Lung (tissue), 11 donors: ENCODE measurements at regions not wholly inside any gene's neighbourhood (a gene's known extent, or its start where the extent isn't known, plus 50 kb on each side); places are given as distances from the start of the nearest gene placed in this dataset.

Experiments
- ATAC-seq: fragments of 200-7000 bp; cut with Tn5 transposase; one replicate; pipeline ENCODE4 v1.9.1; 2020; ENCODE audit warnings: moderate number of reproducible peaks; ENCODE audit not compliant: insufficient read depth, low FRiP score
- DNase-seq, 3 donors: peaks; one replicate each; pipeline ENCODE4 v3.0.0-alpha.2; 2013 to 2017
- H3K27ac ChIP-seq, 2 donors: one replicate each; pipeline ENCODE4 v1.5.1; 2013; ENCODE audit warnings: mild to moderate bottlenecking in 2 of 2, moderate library complexity in 2 of 2, control low read depth in 1 of 2, inconsistent platforms in 1 of 2, low read depth in 1 of 2, low read length in 1 of 2
- H3K27me3 ChIP-seq, 3 donors: one replicate each; pipeline ENCODE4 v1.5.1; 2013; ENCODE audit warnings: low read length in 2 of 3; ENCODE audit not compliant: control insufficient read depth in 3 of 3, insufficient read depth in 3 of 3
- H3K36me3 ChIP-seq, 4 donors: one replicate each; pipeline ENCODE4 v1.5.1; 2013; ENCODE audit warnings: low read length in 4 of 4, mild to moderate bottlenecking in 1 of 4, moderate library complexity in 1 of 4; ENCODE audit not compliant: control insufficient read depth in 4 of 4, insufficient read depth in 4 of 4
- H3K4me1 ChIP-seq, 5 donors: one replicate each; pipeline ENCODE4 v1.5.1; 2013; ENCODE audit warnings: low read length in 5 of 5, mild to moderate bottlenecking in 2 of 5, moderate library complexity in 1 of 5; ENCODE audit not compliant: control insufficient read depth in 5 of 5, insufficient read depth in 5 of 5
- H3K4me3 ChIP-seq: one replicate; pipeline ENCODE4 v1.5.1; 2013; ENCODE audit warnings: mild to moderate bottlenecking, control low read depth, moderate library complexity
- H3K9ac ChIP-seq, 2 donors: one replicate each; pipeline ENCODE4 v1.5.1; 2013; ENCODE audit warnings: low read length in 2 of 2, control low read depth in 1 of 2; ENCODE audit not compliant: insufficient read depth in 1 of 2
- H3K9me3 ChIP-seq, 4 donors: one replicate each; pipeline ENCODE4 v1.5.1; 2013; ENCODE audit warnings: low read length in 3 of 4, mild to moderate bottlenecking in 1 of 4, moderate library complexity in 1 of 4; ENCODE audit not compliant: control insufficient read depth in 4 of 4, insufficient read depth in 3 of 4
- CTCF ChIP-seq: IDR thresholded peaks from 2 replicates; pipeline ENCODE4 v1.5.1; 2012; ENCODE audit warnings: mild to moderate bottlenecking; ENCODE audit errors: control extremely low read depth, extremely low read depth
- WGBS, 2 donors: extraction: QIAGEN DNeasy Blood & Tissue Kit; methylation state at CpG; one replicate each; pipeline ENCODE4 v1.1.7; 2013; 5-methylcytosine and 5-hydroxymethylcytosine counted together
- donor health status: control.
- donor health status: control.
- donor health status: Bipolar disorder and iron deficiency.
- donor health status: healthy.
- donor health status: DM: yes; HTN: yes; CAD: no.

- no peak for ATAC-seq
- H3K27me3 ChIP-seq: peaks cover 0 to 7% (median 0%) of the 10 kb centered on the region in 3 donors
- 87 to 91% methylated on average over 9 of the region's 9 CpGs for WGBS, 2 donors
- no peak overlapping the region for H3K4me3 ChIP-seq
- peaks cover 0 to 2% (median 0%) of the 10 kb centered on the region in 5 donors for H3K4me1 ChIP-seq
- no peak for DNase-seq
- H3K9ac ChIP-seq: no peak overlapping the region
- peaks cover 0 to 1% (median 0%) of the 10 kb centered on the region in 4 donors for H3K9me3 ChIP-seq
- no peak for TF ChIP-seq CTCF
- H3K36me3 ChIP-seq: no peaks in the 10 kb centered on the region
- H3K27ac ChIP-seq: no peak overlapping the region
Observed at GRCh38 chr2:239688840-239689239, 288.0 kb upstream of the HDAC4 start.

DNA sequence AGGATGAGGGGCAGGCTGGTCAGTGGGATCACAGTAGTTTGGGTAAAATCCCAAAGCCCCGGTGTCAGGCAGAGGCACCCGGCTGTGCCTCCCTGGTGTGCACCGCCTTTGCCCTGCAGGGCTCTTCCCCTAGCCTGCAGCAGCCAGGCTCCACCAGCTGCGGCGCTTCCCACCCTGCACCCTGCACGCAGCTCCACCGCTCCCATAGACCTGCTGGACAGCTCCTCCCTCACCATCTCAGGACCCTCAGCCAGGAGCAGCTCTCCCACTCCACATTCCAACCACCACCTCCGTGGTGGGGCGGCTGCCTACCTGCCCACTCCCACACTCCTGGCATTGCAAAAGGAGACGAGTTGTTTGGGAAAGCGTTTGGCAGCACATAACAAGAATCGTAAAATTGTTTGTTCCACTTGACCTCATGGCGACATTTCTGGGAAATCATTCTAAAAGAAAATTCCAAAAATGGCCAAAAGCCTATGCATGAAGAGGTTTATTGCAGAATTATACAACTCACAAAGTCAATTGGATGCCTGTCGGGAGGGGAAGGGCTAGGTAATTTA is 287.4 kb upstream of the HDAC4 start:
- ATAC-seq (no peak), DNase-seq (peak; percentile 41 to 53 (median 43))
- no peak overlapping the region for H3K27ac ChIP-seq
- peaks cover 0 to 7% (median 0%) of the 10 kb centered on the region in 3 donors for H3K27me3 ChIP-seq
- no peak overlapping the region for H3K9ac ChIP-seq
- peaks cover 0 to 2% (median 0%) of the 10 kb centered on the region in 5 donors for H3K4me1 ChIP-seq
- H3K9me3 ChIP-seq: peaks cover 0 to 2% (median 0%) of the 10 kb centered on the region in 4 donors
- TF ChIP-seq CTCF: no peak
- 60 to 72% methylated on average over 14 of the region's 14 CpGs for WGBS, 2 donors
- H3K4me3 ChIP-seq: no peak overlapping the region
- no peaks in the 10 kb centered on the region for H3K36me3 ChIP-seq

- no peak overlapping the region for H3K4me3 ChIP-seq
- no peak for ATAC-seq
- no peak overlapping the region for H3K9ac ChIP-seq
- no peaks in the 10 kb centered on the region for H3K36me3 ChIP-seq
- TF ChIP-seq CTCF: no peak
- peaks cover 0 to 4% (median under 1%) of the 10 kb centered on the region in 4 donors for H3K9me3 ChIP-seq
- peaks cover 0 to 7% (median 0%) of the 10 kb centered on the region in 3 donors for H3K27me3 ChIP-seq
- WGBS, 2 donors: 71 to 83% methylated on average over 5 of the region's 5 CpGs
- H3K27ac ChIP-seq: no peak overlapping the region
- H3K4me1 ChIP-seq: peaks cover 0 to 2% (median 0%) of the 10 kb centered on the region in 5 donors
- DNase-seq: no peak
Observed at GRCh38 chr2:239687441-239687840, 286.6 kb upstream of the HDAC4 start.

- Histone ChIP-seq H3K36me3 (no peaks in the 10 kb centered on the region), H3K27ac (no peak overlapping the region), H3K4me3 (no peak overlapping the region), H3K9ac (no peak overlapping the region), H3K27me3 (peaks cover 0 to 10% (median 0%) of the 10 kb centered on the region in 3 donors), H3K9me3 (peaks cover 0 to 4% (median 2%) of the 10 kb centered on the region in 4 donors), H3K4me1 (peaks cover 0 to 2% (median 0%) of the 10 kb centered on the region in 5 donors)
- no peak for TF ChIP-seq CTCF
- 47 to 53% methylated on average over 3 of the region's 3 CpGs for WGBS, 2 donors
- DNase-seq (no peak), ATAC-seq (no peak)
Observed at GRCh38 chr2:239685965-239686364, 285.1 kb upstream of the HDAC4 start.
